ENCODE measurements at regions not wholly inside any gene's neighbourhood (a gene's known extent, or its start where the extent isn't known, plus 50 kb on each side); places are given as distances from the start of the nearest gene placed in this dataset.

- Histone ChIP-seq H3K27ac (ENCODE audit: low read depth, low read length) (no peak overlapping the region), H4K20me1 (ENCODE audit: insufficient read depth) (no peaks in the 10 kb centered on the region), H3K79me2 (ENCODE audit: insufficient read depth, low read length) (no peaks in the 10 kb centered on the region), H3K27me3 (ENCODE audit: insufficient read depth, low read length) (no peaks in the 10 kb centered on the region), H2AFZ (ENCODE audit: low read depth, low read length, poor library complexity, severe bottlenecking) (no peak overlapping the region), H3K36me3 (ENCODE audit: control insufficient read depth in 1 of 2, insufficient read depth in 2 of 2, low read length in 2 of 2) (no peaks in the 10 kb centered on the region), H3K9me2 (ENCODE audit: insufficient read depth) (no peaks in the 10 kb centered on the region), H3K4me2 (ENCODE audit: low read length) (no peak overlapping the region), H3K4me3 (replicated peaks in 1 of 2; ENCODE audit: low read depth in 1 of 2, low read length in 2 of 2) (no peak overlapping the region), H3K4me1 (ENCODE audit: control insufficient read depth in 1 of 2, insufficient read depth in 2 of 2, low read length in 2 of 2) (no peaks in the 10 kb centered on the region), H3K9me3 (ENCODE audit: control insufficient read depth in 1 of 2, insufficient read depth in 1 of 2, low read depth in 1 of 2, low read length in 2 of 2) (peaks cover 16 to 28% of the 10 kb centered on the region in 2 experiments; a peak in 2 of 4 replicates), H3K9ac (ENCODE audit: low read length) (no peak overlapping the region)
- intact Hi-C loops (cut with micrococcal nuclease) = no loop called here
- DNase-seq (ENCODE audit: low read depth, low spot score) (no peak), ATAC-seq (no peak)
- ChIA-PET POLR2A (no interaction called here), CTCF (no interaction called here), RAD21 (ENCODE audit: low non-redundant PET in 1 of 2, low total read pairs in 2 of 2, uncharacterized antibody in 2 of 2, unreplicated experiment in 2 of 2) (no interaction called here)
- TF ChIP-seq FOSL1 (IDR thresholded peaks at IDR 0.05; ENCODE audit: low read depth) (no peak), ZBTB33 (IDR thresholded peaks at IDR 0.05; ENCODE audit: extremely low read depth, insufficient replicate concordance, low read length) (no peak), ZNF274 (IDR thresholded peaks at IDR 0.05; ENCODE audit: low read depth, low read length) (no peak)
- TF ChIP-seq, protein P1, sequence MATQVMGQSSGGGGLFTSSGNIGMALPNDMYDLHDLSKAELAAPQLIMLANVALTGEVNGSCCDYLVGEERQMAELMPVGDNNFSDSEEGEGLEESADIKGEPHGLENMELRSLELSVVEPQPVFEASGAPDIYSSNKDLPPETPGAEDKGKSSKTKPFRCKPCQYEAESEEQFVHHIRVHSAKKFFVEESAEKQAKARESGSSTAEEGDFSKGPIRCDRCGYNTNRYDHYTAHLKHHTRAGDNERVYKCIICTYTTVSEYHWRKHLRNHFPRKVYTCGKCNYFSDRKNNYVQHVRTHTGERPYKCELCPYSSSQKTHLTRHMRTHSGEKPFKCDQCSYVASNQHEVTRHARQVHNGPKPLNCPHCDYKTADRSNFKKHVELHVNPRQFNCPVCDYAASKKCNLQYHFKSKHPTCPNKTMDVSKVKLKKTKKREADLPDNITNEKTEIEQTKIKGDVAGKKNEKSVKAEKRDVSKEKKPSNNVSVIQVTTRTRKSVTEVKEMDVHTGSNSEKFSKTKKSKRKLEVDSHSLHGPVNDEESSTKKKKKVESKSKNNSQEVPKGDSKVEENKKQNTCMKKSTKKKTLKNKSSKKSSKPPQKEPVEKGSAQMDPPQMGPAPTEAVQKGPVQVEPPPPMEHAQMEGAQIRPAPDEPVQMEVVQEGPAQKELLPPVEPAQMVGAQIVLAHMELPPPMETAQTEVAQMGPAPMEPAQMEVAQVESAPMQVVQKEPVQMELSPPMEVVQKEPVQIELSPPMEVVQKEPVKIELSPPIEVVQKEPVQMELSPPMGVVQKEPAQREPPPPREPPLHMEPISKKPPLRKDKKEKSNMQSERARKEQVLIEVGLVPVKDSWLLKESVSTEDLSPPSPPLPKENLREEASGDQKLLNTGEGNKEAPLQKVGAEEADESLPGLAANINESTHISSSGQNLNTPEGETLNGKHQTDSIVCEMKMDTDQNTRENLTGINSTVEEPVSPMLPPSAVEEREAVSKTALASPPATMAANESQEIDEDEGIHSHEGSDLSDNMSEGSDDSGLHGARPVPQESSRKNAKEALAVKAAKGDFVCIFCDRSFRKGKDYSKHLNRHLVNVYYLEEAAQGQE (IDR thresholded peaks at IDR 0.05; ENCODE audit: low read depth) = no peak
- BruUV-seq (replicated peaks) = no TSS peak
Measured at GRCh38 chr21:22725436-22725835, 1727.2 kb downstream of the NCAM2 start.

All from HCT116 (cell line).